ENCODE measurements at regions not wholly inside any gene's neighbourhood (a gene's known extent, or its start where the extent isn't known, plus 50 kb on each side); places are given as distances from the start of the nearest gene placed in this dataset.
"Not testable (repeated sequence)": the region's sequence is repeated elsewhere in the genome, so short reads cannot be mapped to it uniquely, and the experiment has no call there.

GRCh38 chr16:61002479-61003204, 1033.6 kb downstream of the CDH8 start:
- Mint-ChIP-seq H3K4me3 (no peak overlapping the region), H3K27ac (no peak overlapping the region), H3K36me3 (ENCODE audit: insufficient read depth in 2 of 2) (no peaks in the 10 kb centered on the region), H3K9me3 (peaks cover 3 to 9% of the 10 kb centered on the region in 2 donors), H3K4me1 (ENCODE audit: low read depth) (no peaks in the 10 kb centered on the region), H3K27me3 (ENCODE audit: low read depth) (no peaks in the 10 kb centered on the region)
- ATAC-seq (replicated peaks in 1 of 2) (no peak), DNase-seq (no peak)

GRCh38 chr16:60991886-60992285, 1044.4 kb downstream of the CDH8 start:
- Mint-ChIP-seq H3K36me3 (ENCODE audit: insufficient read depth in 2 of 2) (peaks cover 1 to 3% of the 10 kb centered on the region in 2 donors), H3K4me1 (ENCODE audit: low read depth) (no peaks in the 10 kb centered on the region), H3K9me3 (peaks cover 2 to 7% of the 10 kb centered on the region in 2 donors), H3K4me3 (no peak overlapping the region), H3K27ac (no peak overlapping the region), H3K27me3 (ENCODE audit: low read depth) (no peaks in the 10 kb centered on the region)
- DNase-seq (no peak), ATAC-seq (replicated peaks in 1 of 2) (no peak)

- no peak overlapping the region for H3K4me3 Mint-ChIP-seq
- no peaks in the 10 kb centered on the region for H3K27me3 Mint-ChIP-seq (ENCODE audit: low read depth)
- ATAC-seq (replicated peaks in 1 of 2) (no peak), DNase-seq (no peak)
- no peak overlapping the region for H3K27ac Mint-ChIP-seq
- peaks cover 1 to 3% of the 10 kb centered on the region in 2 donors for H3K36me3 Mint-ChIP-seq (ENCODE audit: insufficient read depth in 2 of 2)
- H3K4me1 Mint-ChIP-seq (ENCODE audit: low read depth), result no peaks in the 10 kb centered on the region
- H3K9me3 Mint-ChIP-seq, result peaks cover 3 to 7% of the 10 kb centered on the region in 2 donors
Measured at GRCh38 chr16:60989592-60989991, 1046.6 kb downstream of the CDH8 start.

GRCh38 chr16:60979119-60979518, 1057.1 kb downstream of the CDH8 start:
- ATAC-seq (replicated peaks in 1 of 2), result no peak
- DNase-seq, result no peak

GRCh38 chr16:60949800-60950199, 1086.4 kb downstream of the CDH8 start:
- ATAC-seq (replicated peaks in 1 of 2), result no peak
- H3K9me3 Mint-ChIP-seq, result peaks cover 9 to 16% of the 10 kb centered on the region in 2 donors
- no peak overlapping the region for H3K4me3 Mint-ChIP-seq
- no peak for DNase-seq
- H3K4me1 Mint-ChIP-seq (ENCODE audit: low read depth), result no peaks in the 10 kb centered on the region
- peaks cover 1 to 5% of the 10 kb centered on the region in 2 donors for H3K36me3 Mint-ChIP-seq (ENCODE audit: insufficient read depth in 2 of 2)
- no peak overlapping the region for H3K27ac Mint-ChIP-seq
- H3K27me3 Mint-ChIP-seq (ENCODE audit: low read depth), result no peaks in the 10 kb centered on the region

More at GRCh38 chr16:60979119-60979518, 1057.1 kb downstream of the CDH8 start:
- peaks cover 2% of the 10 kb centered on the region in 2 donors for H3K36me3 Mint-ChIP-seq (ENCODE audit: insufficient read depth in 2 of 2)
- no peak overlapping the region for H3K4me3 Mint-ChIP-seq
- H3K27me3 Mint-ChIP-seq (ENCODE audit: low read depth), result no peaks in the 10 kb centered on the region
- no peaks in the 10 kb centered on the region for H3K4me1 Mint-ChIP-seq (ENCODE audit: low read depth)
- H3K9me3 Mint-ChIP-seq, result peaks cover 11 to 15% of the 10 kb centered on the region in 2 donors
- H3K27ac Mint-ChIP-seq, result no peak overlapping the region

- peaks cover 6 to 7% of the 10 kb centered on the region in 2 donors for H3K9me3 Mint-ChIP-seq
- ATAC-seq (replicated peaks in 1 of 2) (no peak), DNase-seq (no peak)
- no peak overlapping the region for H3K4me3 Mint-ChIP-seq
- H3K27me3 Mint-ChIP-seq (ENCODE audit: low read depth), result no peaks in the 10 kb centered on the region
- H3K36me3 Mint-ChIP-seq (ENCODE audit: insufficient read depth in 2 of 2), result peaks cover 0 to 1% of the 10 kb centered on the region in 2 donors
- no peak overlapping the region for H3K27ac Mint-ChIP-seq
- H3K4me1 Mint-ChIP-seq (ENCODE audit: low read depth), result no peaks in the 10 kb centered on the region
Measured at GRCh38 chr16:60945225-60945624, 1091.0 kb downstream of the CDH8 start.

GRCh38 chr16:60936189-60936588, 1100.0 kb downstream of the CDH8 start:
- H3K27ac Mint-ChIP-seq; ATAC-seq (replicated peaks in 1 of 2); DNase-seq; H3K4me1 Mint-ChIP-seq (ENCODE audit: low read depth); H3K36me3 Mint-ChIP-seq (ENCODE audit: insufficient read depth in 2 of 2); H3K27me3 Mint-ChIP-seq (ENCODE audit: low read depth); H3K4me3 Mint-ChIP-seq: not testable (repeated sequence)
- peaks cover 11 to 16% of the 10 kb centered on the region in 2 donors for H3K9me3 Mint-ChIP-seq

GRCh38 chr16:60932600-60932999, 1103.6 kb downstream of the CDH8 start:
- no peaks in the 10 kb centered on the region for H3K27me3 Mint-ChIP-seq (ENCODE audit: low read depth)
- H3K27ac Mint-ChIP-seq, result no peak overlapping the region
- ATAC-seq (replicated peaks in 1 of 2) (no peak), DNase-seq (no peak)
- H3K4me3 Mint-ChIP-seq, result no peak overlapping the region
- H3K36me3 Mint-ChIP-seq (ENCODE audit: insufficient read depth in 2 of 2), result peaks cover 0 to 2% of the 10 kb centered on the region in 2 donors
- no peaks in the 10 kb centered on the region for H3K4me1 Mint-ChIP-seq (ENCODE audit: low read depth)
- H3K9me3 Mint-ChIP-seq, result peaks cover 4 to 13% of the 10 kb centered on the region in 2 donors

GRCh38 chr16:60930291-60930690, 1105.9 kb downstream of the CDH8 start:
- Mint-ChIP-seq H3K4me3 (no peak overlapping the region), H3K9me3 (peaks cover 8 to 14% of the 10 kb centered on the region in 2 donors), H3K27me3 (ENCODE audit: low read depth) (no peaks in the 10 kb centered on the region), H3K4me1 (ENCODE audit: low read depth) (no peaks in the 10 kb centered on the region), H3K36me3 (ENCODE audit: insufficient read depth in 2 of 2) (peaks cover 0 to 2% of the 10 kb centered on the region in 2 donors), H3K27ac (no peak overlapping the region)
- ATAC-seq (replicated peaks in 1 of 2), result no peak
- DNase-seq, result no peak

- Mint-ChIP-seq H3K27me3 (ENCODE audit: low read depth) (no peaks in the 10 kb centered on the region), H3K36me3 (ENCODE audit: insufficient read depth in 2 of 2) (no peaks in the 10 kb centered on the region), H3K4me1 (ENCODE audit: low read depth) (no peaks in the 10 kb centered on the region), H3K9me3 (peaks cover 9 to 11% of the 10 kb centered on the region in 2 donors), H3K4me3 (no peak overlapping the region), H3K27ac (no peak overlapping the region)
- no peak for ATAC-seq (replicated peaks in 1 of 2)
- no peak for DNase-seq
Measured at GRCh38 chr16:60922920-60923319, 1113.3 kb downstream of the CDH8 start.

- DNase-seq, result no peak
- ATAC-seq (replicated peaks in 1 of 2), result no peak
- Mint-ChIP-seq H3K36me3 (ENCODE audit: insufficient read depth in 2 of 2) (no peaks in the 10 kb centered on the region), H3K27ac (no peak overlapping the region), H3K4me3 (no peak overlapping the region), H3K27me3 (ENCODE audit: low read depth) (no peaks in the 10 kb centered on the region), H3K9me3 (peaks cover 4 to 9% of the 10 kb centered on the region in 2 donors), H3K4me1 (ENCODE audit: low read depth) (no peaks in the 10 kb centered on the region)
Measured at GRCh38 chr16:60914334-60914733, 1121.9 kb downstream of the CDH8 start.

- Mint-ChIP-seq H3K27me3 (ENCODE audit: low read depth) (no peaks in the 10 kb centered on the region), H3K4me3 (no peak overlapping the region), H3K9me3 (peaks cover 3 to 5% of the 10 kb centered on the region in 2 donors), H3K36me3 (ENCODE audit: insufficient read depth in 2 of 2) (no peaks in the 10 kb centered on the region), H3K27ac (no peak overlapping the region), H3K4me1 (ENCODE audit: low read depth) (no peaks in the 10 kb centered on the region)
- no peak for ATAC-seq (replicated peaks in 1 of 2)
- DNase-seq, result no peak
Measured at GRCh38 chr16:60907645-60908044, 1128.6 kb downstream of the CDH8 start.

- no peak overlapping the region for H3K4me3 Mint-ChIP-seq
- H3K27ac Mint-ChIP-seq, result no peak overlapping the region
- no peaks in the 10 kb centered on the region for H3K4me1 Mint-ChIP-seq (ENCODE audit: low read depth)
- no peaks in the 10 kb centered on the region for H3K27me3 Mint-ChIP-seq (ENCODE audit: low read depth)
- DNase-seq (no peak), ATAC-seq (replicated peaks in 1 of 2) (no peak)
- H3K9me3 Mint-ChIP-seq, result peaks cover 5 to 6% of the 10 kb centered on the region in 2 donors
- H3K36me3 Mint-ChIP-seq (ENCODE audit: insufficient read depth in 2 of 2), result peaks cover 0 to 2% of the 10 kb centered on the region in 2 donors
Measured at GRCh38 chr16:60905811-60906210, 1130.4 kb downstream of the CDH8 start.

- ATAC-seq (replicated peaks in 1 of 2) (no peak), DNase-seq (no peak)
- no peak overlapping the region for H3K4me3 Mint-ChIP-seq
- no peaks in the 10 kb centered on the region for H3K4me1 Mint-ChIP-seq (ENCODE audit: low read depth)
- no peaks in the 10 kb centered on the region for H3K27me3 Mint-ChIP-seq (ENCODE audit: low read depth)
- no peak overlapping the region for H3K27ac Mint-ChIP-seq
- H3K36me3 Mint-ChIP-seq (ENCODE audit: insufficient read depth in 2 of 2), result peaks cover 0 to 2% of the 10 kb centered on the region in 2 donors
- H3K9me3 Mint-ChIP-seq, result peaks cover 3 to 4% of the 10 kb centered on the region in 2 donors
Measured at GRCh38 chr16:60902114-60902513, 1134.1 kb downstream of the CDH8 start.

All from activated T-cell treated with anti-CD3 and anti-CD28 coated beads, Interleukin-2, amount 50 U/mL, for 72 hours (primary cell).